Glutamatergic neuron (in vitro differentiated cells): ENCODE measurements at regions not wholly inside any gene's neighbourhood (a gene's known extent, or its start where the extent isn't known, plus 50 kb on each side); places are given as distances from the start of the nearest gene placed in this dataset.
"Not testable (repeated sequence)": the region's sequence is repeated elsewhere in the genome, so short reads cannot be mapped to it uniquely, and the experiment has no call there.

ENCODE experiments used
- DNase-seq: peaks from one replicate; pipeline ENCODE4 v3.0.0; 2022
- H3K27ac Mint-ChIP-seq: one replicate; pipeline ENCODE4 v1.8.0; 2020; ENCODE audit warnings: mild to moderate bottlenecking, mixed read lengths, inconsistent platforms; ENCODE audit not compliant: unreplicated experiment
- H3K27me3 Mint-ChIP-seq: one replicate; pipeline ENCODE4 v1.8.0; 2020; ENCODE audit warnings: mild to moderate bottlenecking, moderate library complexity, mixed read lengths, inconsistent platforms; ENCODE audit not compliant: unreplicated experiment
- H3K36me3 Mint-ChIP-seq: one replicate; pipeline ENCODE4 v1.8.0; 2020; ENCODE audit warnings: mild to moderate bottlenecking, mixed read lengths, inconsistent platforms; ENCODE audit not compliant: unreplicated experiment
- H3K4me1 Mint-ChIP-seq: one replicate; pipeline ENCODE4 v1.8.0; 2020; ENCODE audit warnings: mild to moderate bottlenecking, low read depth, mixed read lengths, inconsistent platforms; ENCODE audit not compliant: unreplicated experiment
- H3K4me3 Mint-ChIP-seq: one replicate; pipeline ENCODE4 v1.8.0; 2020; ENCODE audit warnings: mild to moderate bottlenecking, mixed read lengths, inconsistent platforms; ENCODE audit not compliant: unreplicated experiment
- H3K9me3 Mint-ChIP-seq: one replicate; pipeline ENCODE4 v1.8.0; 2020; ENCODE audit warnings: mild to moderate bottlenecking, moderate library complexity, mixed read lengths, inconsistent platforms; ENCODE audit not compliant: unreplicated experiment
- TF ChIP-seq, protein P1 (sequence below): fragments of 200-600 bp; sonication (generic); IDR thresholded peaks from one replicate; pipeline ENCODE4 v1.5.0; 2021; ENCODE audit not compliant: partially characterized antibody, unreplicated experiment

DNA sequence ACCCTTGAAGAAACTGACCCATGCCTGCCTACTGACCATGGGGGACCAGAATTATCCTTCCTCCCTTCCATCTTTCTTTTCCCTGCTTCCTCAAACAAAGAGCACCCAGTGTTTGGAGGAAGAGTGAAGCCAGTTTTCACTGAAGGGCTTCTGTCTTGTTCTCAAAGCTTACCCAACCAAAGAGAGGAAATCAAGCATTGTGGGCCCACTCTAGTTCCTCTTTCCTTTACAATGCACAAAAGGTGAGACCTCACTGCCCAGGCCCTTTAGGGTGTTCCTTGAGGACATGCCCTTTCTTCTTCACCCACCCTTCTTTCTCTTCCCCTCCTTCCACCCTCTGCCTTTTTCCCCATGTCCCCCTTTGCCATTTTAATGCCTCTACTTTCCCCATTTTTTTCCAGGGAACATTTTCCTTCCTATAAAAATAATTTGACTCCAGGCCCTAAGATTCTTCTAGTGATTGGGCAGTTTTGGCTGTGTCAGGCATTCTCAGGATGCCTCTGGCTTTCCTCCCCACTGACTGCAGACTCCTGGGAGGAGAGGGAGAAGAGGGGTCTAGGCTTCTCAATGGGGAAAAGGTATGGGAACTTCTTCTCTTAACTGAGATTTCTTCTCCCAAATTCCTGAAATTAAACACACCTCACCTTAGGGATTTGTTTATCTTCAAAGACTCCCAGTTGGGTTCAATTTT, 126.6 kb upstream of the RMDN2 start:
- no peaks in the 10 kb centered on the region for H3K4me1 Mint-ChIP-seq
- H3K36me3 Mint-ChIP-seq, result no peaks in the 10 kb centered on the region
- no peak for DNase-seq
- H3K9me3 Mint-ChIP-seq, result peaks cover 2% of the 10 kb centered on the region
- H3K27ac Mint-ChIP-seq, result no peak overlapping the region
- H3K4me3 Mint-ChIP-seq, result no peak overlapping the region
- peaks cover 2% of the 10 kb centered on the region for H3K27me3 Mint-ChIP-seq
- TF ChIP-seq, protein P1, sequence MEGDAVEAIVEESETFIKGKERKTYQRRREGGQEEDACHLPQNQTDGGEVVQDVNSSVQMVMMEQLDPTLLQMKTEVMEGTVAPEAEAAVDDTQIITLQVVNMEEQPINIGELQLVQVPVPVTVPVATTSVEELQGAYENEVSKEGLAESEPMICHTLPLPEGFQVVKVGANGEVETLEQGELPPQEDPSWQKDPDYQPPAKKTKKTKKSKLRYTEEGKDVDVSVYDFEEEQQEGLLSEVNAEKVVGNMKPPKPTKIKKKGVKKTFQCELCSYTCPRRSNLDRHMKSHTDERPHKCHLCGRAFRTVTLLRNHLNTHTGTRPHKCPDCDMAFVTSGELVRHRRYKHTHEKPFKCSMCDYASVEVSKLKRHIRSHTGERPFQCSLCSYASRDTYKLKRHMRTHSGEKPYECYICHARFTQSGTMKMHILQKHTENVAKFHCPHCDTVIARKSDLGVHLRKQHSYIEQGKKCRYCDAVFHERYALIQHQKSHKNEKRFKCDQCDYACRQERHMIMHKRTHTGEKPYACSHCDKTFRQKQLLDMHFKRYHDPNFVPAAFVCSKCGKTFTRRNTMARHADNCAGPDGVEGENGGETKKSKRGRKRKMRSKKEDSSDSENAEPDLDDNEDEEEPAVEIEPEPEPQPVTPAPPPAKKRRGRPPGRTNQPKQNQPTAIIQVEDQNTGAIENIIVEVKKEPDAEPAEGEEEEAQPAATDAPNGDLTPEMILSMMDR, result no peak

DNA sequence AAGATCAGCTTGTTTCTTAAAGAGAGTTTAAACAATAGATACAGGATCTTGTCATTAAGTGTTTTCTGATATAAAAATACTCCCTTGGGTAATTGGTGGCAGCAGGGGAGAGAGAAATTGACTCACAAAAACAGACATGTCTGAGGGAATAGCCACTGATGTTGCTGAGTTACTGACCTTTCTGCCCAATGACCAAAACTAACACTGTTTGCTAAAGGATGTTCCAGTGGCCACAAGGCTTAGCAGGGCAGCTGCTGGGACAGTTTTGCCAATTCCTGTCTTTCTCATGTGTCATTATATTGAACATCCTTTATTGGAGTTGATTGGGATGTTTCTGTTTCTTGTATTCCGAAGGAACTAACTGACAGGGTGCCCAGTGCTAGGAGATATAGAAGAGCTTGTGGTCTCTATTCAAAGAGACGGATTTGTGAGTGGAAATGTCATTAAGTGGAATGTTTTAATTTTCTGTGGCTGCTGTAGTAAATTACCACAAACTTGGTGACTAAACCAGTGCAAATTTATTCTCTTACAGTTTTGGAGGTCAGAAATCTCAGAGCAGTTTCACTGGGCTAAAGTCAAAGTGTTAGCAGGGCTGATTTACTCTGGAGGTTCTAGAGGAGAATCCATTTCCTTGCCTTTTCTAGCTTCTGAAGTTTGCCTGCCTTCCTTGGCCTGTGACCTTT, 124.8 kb upstream of the RMDN2 start:
- no peaks in the 10 kb centered on the region for H3K4me1 Mint-ChIP-seq
- TF ChIP-seq, protein P1, result no peak
- H3K4me3 Mint-ChIP-seq, result no peak overlapping the region
- DNase-seq, result no peak
- H3K9me3 Mint-ChIP-seq, result peaks cover 2% of the 10 kb centered on the region
- H3K36me3 Mint-ChIP-seq, result no peaks in the 10 kb centered on the region
- no peak overlapping the region for H3K27ac Mint-ChIP-seq
- peaks cover 2% of the 10 kb centered on the region for H3K27me3 Mint-ChIP-seq

DNA sequence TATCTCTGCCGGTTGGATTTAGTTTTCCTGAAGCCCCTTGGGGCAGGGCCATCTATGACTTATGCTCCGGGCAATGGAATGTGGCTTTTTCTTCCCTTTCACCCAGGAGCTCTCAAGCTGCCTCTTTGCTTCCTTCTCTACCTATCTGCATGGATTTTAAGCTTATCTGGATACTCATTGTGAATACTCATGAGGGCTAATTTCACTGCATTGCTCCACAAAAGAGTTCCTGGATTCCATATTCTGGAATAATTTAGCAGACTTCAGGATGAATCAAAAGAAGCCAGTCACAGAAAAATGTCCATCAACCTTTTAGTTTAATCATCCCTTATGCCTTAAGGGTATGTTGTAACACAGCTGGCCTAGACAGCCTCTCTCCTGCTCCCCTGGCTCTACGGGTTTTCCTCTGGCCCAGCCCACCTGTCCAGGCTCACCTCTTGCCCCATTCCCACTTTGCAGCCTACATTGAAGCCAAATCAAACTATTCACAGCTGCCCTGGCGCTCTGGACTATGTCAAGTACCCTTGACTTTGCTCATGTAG, 122.8 kb upstream of the RMDN2 start:
- H3K9me3 Mint-ChIP-seq, result peaks cover 2% of the 10 kb centered on the region

DNA sequence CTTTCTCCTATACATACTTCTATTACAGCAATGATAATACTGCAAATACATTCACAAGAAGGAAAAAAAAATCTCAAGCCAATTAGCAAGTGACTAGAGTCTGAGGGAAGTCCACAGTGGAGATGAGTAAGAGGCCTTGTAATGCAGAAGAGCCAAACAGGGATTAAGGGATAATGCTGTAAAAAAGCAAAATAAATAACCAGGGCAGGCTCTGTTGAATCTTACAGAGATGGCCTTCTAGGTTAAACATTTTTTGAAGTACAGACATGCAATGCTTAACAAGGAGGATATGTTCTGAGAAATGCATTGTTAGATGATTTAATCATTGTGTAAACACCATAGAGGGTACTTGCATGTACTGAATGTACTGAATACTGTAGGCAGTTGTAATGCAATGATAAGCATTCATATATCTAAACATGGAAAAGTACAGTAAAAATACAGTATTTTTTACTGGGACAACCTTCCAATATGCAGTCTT, 122.1 kb upstream of the RMDN2 start:
- Mint-ChIP-seq H3K36me3 (no peaks in the 10 kb centered on the region), H3K4me1 (no peaks in the 10 kb centered on the region), H3K4me3 (no peak overlapping the region), H3K9me3 (peaks cover 2% of the 10 kb centered on the region), H3K27me3 (peaks cover 2% of the 10 kb centered on the region), H3K27ac (no peak overlapping the region)
- TF ChIP-seq, protein P1, result no peak
- DNase-seq, result no peak

More for the DNA sequence above, 122.8 kb upstream of the RMDN2 start:
- no peak for DNase-seq
- Mint-ChIP-seq H3K4me3 (no peak overlapping the region), H3K4me1 (no peaks in the 10 kb centered on the region), H3K27me3 (peaks cover 2% of the 10 kb centered on the region), H3K36me3 (no peaks in the 10 kb centered on the region), H3K27ac (no peak overlapping the region)
- TF ChIP-seq, protein P1, result no peak

DNA sequence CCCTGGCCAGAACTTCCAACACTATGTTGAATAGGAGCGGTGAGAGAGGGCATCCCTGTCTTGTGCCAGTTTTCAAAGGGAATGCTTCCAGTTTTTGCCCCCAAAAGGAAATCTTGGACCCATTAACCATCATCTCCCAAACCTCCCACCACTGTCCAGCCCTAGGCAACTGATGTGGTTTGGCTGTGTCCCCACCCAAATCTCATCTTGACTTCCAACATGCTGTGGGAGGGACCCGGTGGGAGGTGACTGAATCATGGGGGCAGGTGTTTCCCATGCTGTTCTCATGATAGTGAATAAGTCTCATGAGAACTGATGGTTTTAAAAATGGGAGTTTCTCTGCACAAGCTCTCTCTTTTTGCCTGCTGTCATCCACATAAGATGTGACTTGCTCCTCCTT, 119.1 kb upstream of the RMDN2 start:
- not testable (repeated sequence) for H3K27me3 Mint-ChIP-seq, DNase-seq, H3K4me1 Mint-ChIP-seq, H3K9me3 Mint-ChIP-seq, H3K36me3 Mint-ChIP-seq, H3K27ac Mint-ChIP-seq, H3K4me3 Mint-ChIP-seq
